GM23338 (cell line): ENCODE measurements at regions not wholly inside any gene's neighbourhood (a gene's known extent, or its start where the extent isn't known, plus 50 kb on each side); places are given as distances from the start of the nearest gene placed in this dataset.

Source experiments
- CREB1 ChIP-seq: fragments of 250-450 bp; sonication (Bioruptor Pico); IDR thresholded peaks from 2 replicates; pipeline ENCODE4 v1.5.0; 2020; ENCODE audit warnings: low read depth, mild to moderate bottlenecking, moderate library complexity
- ETS1 ChIP-seq: IDR thresholded peaks from 2 replicates; pipeline ENCODE4 v1.6.1; 2016; ENCODE audit warnings: antibody characterized with exemption
- EZH2 ChIP-seq: fragments of 200-600 bp; sonication (generic); IDR thresholded peaks from one replicate; pipeline ENCODE4 v1.8.0; 2017; ENCODE audit warnings: antibody characterized with exemption, mild to moderate bottlenecking, low read depth; ENCODE audit not compliant: unreplicated experiment
- EZH2phosphoT487 ChIP-seq: fragments of 200-600 bp; sonication (generic); IDR thresholded peaks from one replicate; pipeline ENCODE4 v1.8.1; 2018; ENCODE audit warnings: antibody characterized with exemption; ENCODE audit not compliant: unreplicated experiment
- POLR2AphosphoS5 ChIP-seq: IDR thresholded peaks from 2 replicates; pipeline ENCODE4 v1.6.1; 2016; ENCODE audit warnings: antibody characterized with exemption, low read depth
- REST ChIP-seq: IDR thresholded peaks from one replicate; pipeline ENCODE4 v1.6.1; 2018; ENCODE audit warnings: antibody characterized with exemption; ENCODE audit not compliant: unreplicated experiment
- STAT1 ChIP-seq: IDR thresholded peaks from one replicate; pipeline ENCODE4 v1.6.1; 2016; ENCODE audit warnings: antibody characterized with exemption; ENCODE audit not compliant: unreplicated experiment
- ZNF114 ChIP-seq: fragments of 250-450 bp; sonication (Bioruptor Pico); IDR thresholded peaks from 2 replicates; pipeline ENCODE4 v1.5.0; 2020; ENCODE audit warnings: mild to moderate bottlenecking, moderate library complexity
- TF ChIP-seq, protein P1 (sequence below), 2 experiments: fragments of 200-600 bp in 1 of 2; sonication (generic) in 1 of 2; conservative IDR thresholded peaks; 2 replicates each; pipeline versions ENCODE4 v1.5.1 to v1.6.1; 2016 to 2017; ENCODE audit warnings: antibody characterized with exemption in 2 of 2, low read depth in 2 of 2, mild to moderate bottlenecking in 2 of 2, moderate library complexity in 1 of 2
- TF ChIP-seq, protein P2 (sequence below): fragments of 250-450 bp; sonication (Bioruptor Pico); IDR thresholded peaks from 2 replicates; pipeline ENCODE4 v1.5.0; 2020; ENCODE audit warnings: mild to moderate bottlenecking, moderate library complexity

GRCh38 chr16:72224260-72224768, 52.4 kb upstream of the PMFBP1 start:
- TF ChIP-seq CREB1 (CRISPR knock-in tag) (no peak), ETS1 (no peak), REST (no peak), EZH2phosphoT487 (no peak), POLR2AphosphoS5 (no peak), EZH2 (no peak), ZNF114 (CRISPR knock-in tag) (no peak), STAT1 (no peak)
- TF ChIP-seq, protein P1, sequence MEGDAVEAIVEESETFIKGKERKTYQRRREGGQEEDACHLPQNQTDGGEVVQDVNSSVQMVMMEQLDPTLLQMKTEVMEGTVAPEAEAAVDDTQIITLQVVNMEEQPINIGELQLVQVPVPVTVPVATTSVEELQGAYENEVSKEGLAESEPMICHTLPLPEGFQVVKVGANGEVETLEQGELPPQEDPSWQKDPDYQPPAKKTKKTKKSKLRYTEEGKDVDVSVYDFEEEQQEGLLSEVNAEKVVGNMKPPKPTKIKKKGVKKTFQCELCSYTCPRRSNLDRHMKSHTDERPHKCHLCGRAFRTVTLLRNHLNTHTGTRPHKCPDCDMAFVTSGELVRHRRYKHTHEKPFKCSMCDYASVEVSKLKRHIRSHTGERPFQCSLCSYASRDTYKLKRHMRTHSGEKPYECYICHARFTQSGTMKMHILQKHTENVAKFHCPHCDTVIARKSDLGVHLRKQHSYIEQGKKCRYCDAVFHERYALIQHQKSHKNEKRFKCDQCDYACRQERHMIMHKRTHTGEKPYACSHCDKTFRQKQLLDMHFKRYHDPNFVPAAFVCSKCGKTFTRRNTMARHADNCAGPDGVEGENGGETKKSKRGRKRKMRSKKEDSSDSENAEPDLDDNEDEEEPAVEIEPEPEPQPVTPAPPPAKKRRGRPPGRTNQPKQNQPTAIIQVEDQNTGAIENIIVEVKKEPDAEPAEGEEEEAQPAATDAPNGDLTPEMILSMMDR (conservative IDR thresholded peaks at IDR 0.05; ENCODE audit: low read depth in 2 of 2): no peak
- TF ChIP-seq, protein P2, sequence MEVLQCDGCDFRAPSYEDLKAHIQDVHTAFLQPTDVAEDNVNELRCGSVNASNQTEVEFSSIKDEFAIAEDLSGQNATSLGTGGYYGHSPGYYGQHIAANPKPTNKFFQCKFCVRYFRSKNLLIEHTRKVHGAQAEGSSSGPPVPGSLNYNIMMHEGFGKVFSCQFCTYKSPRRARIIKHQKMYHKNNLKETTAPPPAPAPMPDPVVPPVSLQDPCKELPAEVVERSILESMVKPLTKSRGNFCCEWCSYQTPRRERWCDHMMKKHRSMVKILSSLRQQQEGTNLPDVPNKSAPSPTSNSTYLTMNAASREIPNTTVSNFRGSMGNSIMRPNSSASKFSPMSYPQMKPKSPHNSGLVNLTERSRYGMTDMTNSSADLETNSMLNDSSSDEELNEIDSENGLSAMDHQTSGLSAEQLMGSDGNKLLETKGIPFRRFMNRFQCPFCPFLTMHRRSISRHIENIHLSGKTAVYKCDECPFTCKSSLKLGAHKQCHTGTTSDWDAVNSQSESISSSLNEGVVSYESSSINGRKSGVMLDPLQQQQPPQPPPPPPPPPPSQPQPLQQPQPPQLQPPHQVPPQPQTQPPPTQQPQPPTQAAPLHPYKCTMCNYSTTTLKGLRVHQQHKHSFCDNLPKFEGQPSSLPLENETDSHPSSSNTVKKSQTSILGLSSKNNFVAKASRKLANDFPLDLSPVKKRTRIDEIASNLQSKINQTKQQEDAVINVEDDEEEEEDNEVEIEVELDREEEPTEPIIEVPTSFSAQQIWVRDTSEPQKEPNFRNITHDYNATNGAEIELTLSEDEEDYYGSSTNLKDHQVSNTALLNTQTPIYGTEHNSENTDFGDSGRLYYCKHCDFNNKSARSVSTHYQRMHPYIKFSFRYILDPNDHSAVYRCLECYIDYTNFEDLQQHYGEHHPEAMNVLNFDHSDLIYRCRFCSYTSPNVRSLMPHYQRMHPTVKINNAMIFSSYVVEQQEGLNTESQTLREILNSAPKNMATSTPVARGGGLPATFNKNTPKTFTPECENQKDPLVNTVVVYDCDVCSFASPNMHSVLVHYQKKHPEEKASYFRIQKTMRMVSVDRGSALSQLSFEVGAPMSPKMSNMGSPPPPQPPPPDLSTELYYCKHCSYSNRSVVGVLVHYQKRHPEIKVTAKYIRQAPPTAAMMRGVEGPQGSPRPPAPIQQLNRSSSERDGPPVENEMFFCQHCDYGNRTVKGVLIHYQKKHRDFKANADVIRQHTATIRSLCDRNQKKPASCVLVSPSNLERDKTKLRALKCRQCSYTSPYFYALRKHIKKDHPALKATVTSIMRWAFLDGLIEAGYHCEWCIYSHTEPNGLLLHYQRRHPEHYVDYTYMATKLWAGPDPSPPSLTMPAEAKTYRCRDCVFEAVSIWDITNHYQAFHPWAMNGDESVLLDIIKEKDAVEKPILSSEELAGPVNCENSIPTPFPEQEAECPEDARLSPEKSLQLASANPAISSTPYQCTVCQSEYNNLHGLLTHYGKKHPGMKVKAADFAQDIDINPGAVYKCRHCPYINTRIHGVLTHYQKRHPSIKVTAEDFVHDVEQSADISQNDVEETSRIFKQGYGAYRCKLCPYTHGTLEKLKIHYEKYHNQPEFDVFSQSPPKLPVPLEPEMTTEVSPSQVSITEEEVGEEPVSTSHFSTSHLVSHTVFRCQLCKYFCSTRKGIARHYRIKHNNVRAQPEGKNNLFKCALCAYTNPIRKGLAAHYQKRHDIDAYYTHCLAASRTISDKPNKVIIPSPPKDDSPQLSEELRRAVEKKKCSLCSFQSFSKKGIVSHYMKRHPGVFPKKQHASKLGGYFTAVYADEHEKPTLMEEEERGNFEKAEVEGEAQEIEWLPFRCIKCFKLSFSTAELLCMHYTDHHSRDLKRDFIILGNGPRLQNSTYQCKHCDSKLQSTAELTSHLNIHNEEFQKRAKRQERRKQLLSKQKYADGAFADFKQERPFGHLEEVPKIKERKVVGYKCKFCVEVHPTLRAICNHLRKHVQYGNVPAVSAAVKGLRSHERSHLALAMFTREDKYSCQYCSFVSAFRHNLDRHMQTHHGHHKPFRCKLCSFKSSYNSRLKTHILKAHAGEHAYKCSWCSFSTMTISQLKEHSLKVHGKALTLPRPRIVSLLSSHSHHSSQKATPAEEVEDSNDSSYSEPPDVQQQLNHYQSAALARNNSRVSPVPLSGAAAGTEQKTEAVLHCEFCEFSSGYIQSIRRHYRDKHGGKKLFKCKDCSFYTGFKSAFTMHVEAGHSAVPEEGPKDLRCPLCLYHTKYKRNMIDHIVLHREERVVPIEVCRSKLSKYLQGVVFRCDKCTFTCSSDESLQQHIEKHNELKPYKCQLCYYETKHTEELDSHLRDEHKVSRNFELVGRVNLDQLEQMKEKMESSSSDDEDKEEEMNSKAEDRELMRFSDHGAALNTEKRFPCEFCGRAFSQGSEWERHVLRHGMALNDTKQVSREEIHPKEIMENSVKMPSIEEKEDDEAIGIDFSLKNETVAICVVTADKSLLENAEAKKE (CRISPR knock-in tag): no peak
